Right renal pelvis (tissue), 4 donors: ENCODE measurements at regions not wholly inside any gene's neighbourhood (a gene's known extent, or its start where the extent isn't known, plus 50 kb on each side); places are given as distances from the start of the nearest gene placed in this dataset.

Experiments used
- DNase-seq, 4 donors: peaks; one replicate each; pipeline ENCODE4 v3.0.0-alpha.2; 2013; ENCODE audit warnings: low read depth in 4 of 4, low spot score in 3 of 4, missing footprints in 1 of 4

GRCh38 chr5:2032432-2032831 is 149.7 kb upstream of the IRX4 start:
- no peak for DNase-seq

- DNase-seq: no peak
Measured at GRCh38 chr5:2031581-2031980, 148.9 kb upstream of the IRX4 start.

GRCh38 chr5:2030131-2030530 is 147.4 kb upstream of the IRX4 start:
- no peak for DNase-seq

GRCh38 chr5:2029206-2029605 is 146.5 kb upstream of the IRX4 start:
- no peak for DNase-seq

- no peak for DNase-seq
Measured at GRCh38 chr5:2027790-2028189, 145.1 kb upstream of the IRX4 start.

- DNase-seq: no peak
Measured at GRCh38 chr5:2024986-2025721, 142.4 kb upstream of the IRX4 start.

GRCh38 chr5:2023196-2023595 is 140.5 kb upstream of the IRX4 start:
- DNase-seq: no peak

GRCh38 chr5:2022436-2022835 is 139.7 kb upstream of the IRX4 start:
- no peak for DNase-seq

GRCh38 chr5:2021484-2022176 is 138.9 kb upstream of the IRX4 start:
- DNase-seq: no peak

- DNase-seq: no peak
Measured at GRCh38 chr5:2020730-2021129, 138.0 kb upstream of the IRX4 start.

DNA sequence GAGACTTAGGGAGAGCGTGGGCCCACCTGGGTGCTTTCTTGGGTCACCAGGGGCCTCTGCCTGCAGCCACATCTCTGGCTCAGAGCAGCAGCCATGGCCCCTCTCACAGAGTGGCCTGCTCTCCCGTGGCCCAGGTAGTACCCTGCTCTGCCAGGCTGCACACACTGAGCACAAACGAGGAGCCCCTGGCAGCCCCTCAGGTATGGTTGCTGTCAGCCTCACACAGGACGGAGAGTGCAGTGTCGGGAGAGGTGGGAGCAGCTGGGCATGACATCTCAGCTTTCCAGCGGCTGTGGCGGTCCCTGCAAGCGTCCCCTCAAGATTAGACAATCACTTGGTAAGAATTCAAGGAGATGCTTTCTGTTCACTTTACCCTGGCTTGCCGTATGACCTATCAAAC is 137.0 kb upstream of the IRX4 start:
- no peak for DNase-seq

GRCh38 chr5:2018390-2018724 is 135.6 kb upstream of the IRX4 start:
- no peak for DNase-seq

- DNase-seq: no peak
Measured at GRCh38 chr5:2017540-2018389, 135.0 kb upstream of the IRX4 start.

DNA sequence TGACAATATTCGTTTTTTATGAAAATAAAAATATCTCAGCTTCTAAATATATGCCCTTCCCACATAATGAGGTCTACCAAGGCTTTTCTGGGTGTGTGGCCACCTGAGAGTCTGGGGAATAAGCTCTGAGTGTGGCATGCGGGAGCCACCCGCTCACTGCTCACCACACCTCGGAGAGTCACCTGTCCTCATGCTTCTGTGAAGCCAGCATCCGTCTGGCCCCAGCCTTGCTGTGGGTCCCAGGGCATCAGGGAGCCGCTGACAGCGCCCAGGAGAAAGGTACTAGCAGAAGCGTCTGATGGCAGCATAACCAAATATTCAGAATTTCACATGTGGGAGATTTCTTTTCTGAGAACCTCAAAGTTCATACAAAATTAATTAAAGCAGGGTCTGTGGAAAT is 133.2 kb upstream of the IRX4 start:
- no peak for DNase-seq

- no peak for DNase-seq
Measured at GRCh38 chr5:2015124-2015848, 132.6 kb upstream of the IRX4 start.

DNA sequence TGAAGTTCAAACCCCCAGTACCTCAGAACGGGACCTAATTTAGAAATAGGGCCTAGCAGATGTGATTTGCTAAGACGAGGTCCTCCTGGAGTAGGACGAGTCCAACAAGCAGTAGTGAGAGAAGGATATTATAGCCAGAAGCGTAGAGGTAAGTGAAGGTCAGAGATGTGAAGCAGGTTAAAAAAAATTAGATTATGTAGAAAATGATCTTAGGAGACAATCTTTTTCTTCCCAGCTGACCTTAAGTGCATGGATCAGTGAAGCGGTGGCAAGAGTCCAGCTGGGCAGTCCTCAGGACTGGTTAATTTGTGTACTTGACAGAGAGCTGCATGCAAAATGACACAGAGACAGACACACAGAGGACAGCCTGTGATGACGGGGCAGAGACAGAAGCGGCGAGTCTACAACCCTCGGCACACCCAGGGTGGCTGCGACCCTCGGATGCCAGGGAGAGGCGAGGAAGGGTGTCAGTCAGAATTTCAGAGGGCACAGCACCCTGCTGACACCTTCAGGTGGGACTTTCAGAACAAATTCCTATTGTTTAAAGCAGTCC is 131.4 kb upstream of the IRX4 start:
- DNase-seq: no peak

- DNase-seq: no peak
Measured at GRCh38 chr5:2013301-2014057, 130.8 kb upstream of the IRX4 start.

- DNase-seq: no peak
Measured at GRCh38 chr5:2012885-2013284, 130.2 kb upstream of the IRX4 start.

DNA sequence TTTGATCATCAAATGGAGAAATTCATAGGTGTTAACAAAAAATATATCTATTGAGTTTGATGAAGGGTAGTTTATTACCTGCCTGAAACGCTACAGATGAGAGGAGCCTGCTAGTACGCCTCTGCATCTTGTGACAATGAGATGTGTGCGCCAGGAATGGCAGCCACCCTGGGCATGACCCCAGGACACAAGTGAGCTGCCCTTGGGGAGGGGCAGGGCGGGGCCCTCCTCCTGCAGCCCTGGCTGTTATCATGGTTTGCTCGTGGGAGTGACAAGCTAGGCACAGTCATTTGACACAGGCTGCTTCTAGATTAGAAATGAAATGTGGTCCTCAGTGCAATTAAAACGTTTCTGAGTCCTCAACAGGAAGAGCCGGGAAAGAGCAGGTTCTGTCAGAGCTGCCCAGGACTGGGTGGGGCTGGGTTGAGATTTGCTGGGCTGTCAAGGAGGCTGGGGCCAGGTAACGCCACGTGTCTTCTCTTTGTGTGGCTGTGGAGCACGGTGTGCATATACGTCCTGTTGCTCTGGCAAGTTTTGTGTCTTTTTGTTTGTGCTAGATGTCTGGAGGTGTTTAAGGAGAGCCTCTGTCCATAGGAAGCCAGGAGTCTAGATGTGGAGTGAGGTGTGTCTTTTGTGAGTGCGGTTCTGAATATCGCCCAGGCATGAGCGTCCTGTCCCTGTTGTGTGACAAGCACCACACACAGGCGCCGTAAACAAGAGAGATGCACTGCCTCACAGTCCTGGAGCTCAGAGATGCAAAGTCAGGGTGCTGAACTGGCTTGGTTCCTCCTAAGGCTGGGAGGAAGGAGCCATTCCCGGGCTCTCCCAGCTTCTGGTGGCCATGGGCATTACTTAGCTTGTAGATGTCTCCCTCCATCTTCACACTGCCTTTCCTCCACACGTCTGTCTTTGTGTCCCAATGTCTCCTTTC is 129.0 kb upstream of the IRX4 start:
- DNase-seq: no peak
